TTC549 (cell line): ENCODE measurements at regions not wholly inside any gene's neighbourhood (a gene's known extent, or its start where the extent isn't known, plus 50 kb on each side); places are given as distances from the start of the nearest gene placed in this dataset.
"Not testable (repeated sequence)": the region's sequence is repeated elsewhere in the genome, so short reads cannot be mapped to it uniquely, and the experiment has no call there.

Experiments used
- FAIRE-seq: peaks from 2 replicates; lab custom pipeline; 2012; peaks lifted over from hg19 to GRCh38; lab: Jason Lieb, UNC

GRCh38 chr15:57881361-57881760 lies 174.8 kb downstream of the POLR2M start:
- no peak for FAIRE-seq

- no peak for FAIRE-seq
Observed at GRCh38 chr15:57881972-57882371, 175.5 kb downstream of the POLR2M start.

- no peak for FAIRE-seq
Observed at GRCh38 chr15:57883701-57884100, 177.2 kb downstream of the POLR2M start.

GRCh38 chr15:57884936-57885335 lies 178.4 kb downstream of the POLR2M start:
- FAIRE-seq = no peak

- FAIRE-seq = no peak
Observed at GRCh38 chr15:57885435-57885834, 178.9 kb downstream of the POLR2M start.

- FAIRE-seq = no peak
Observed at GRCh38 chr15:57887825-57888224, 177.7 kb downstream of the ALDH1A2 start.

- no peak for FAIRE-seq
Observed at GRCh38 chr15:57890351-57890750, 175.2 kb downstream of the ALDH1A2 start.

- no peak for FAIRE-seq
Observed at GRCh38 chr15:57890878-57891277, 174.6 kb downstream of the ALDH1A2 start.

- FAIRE-seq = no peak
Observed at GRCh38 chr15:57892181-57892580, 173.3 kb downstream of the ALDH1A2 start.

GRCh38 chr15:57893040-57893439 lies 172.5 kb downstream of the ALDH1A2 start:
- no peak for FAIRE-seq

GRCh38 chr15:57895291-57895690 lies 170.2 kb downstream of the ALDH1A2 start:
- FAIRE-seq = no peak

GRCh38 chr15:57896114-57896513 lies 169.4 kb downstream of the ALDH1A2 start:
- no peak for FAIRE-seq

- FAIRE-seq = not testable (repeated sequence)
Observed at GRCh38 chr15:57896899-57897298, 168.6 kb downstream of the ALDH1A2 start.

- FAIRE-seq = no peak
Observed at GRCh38 chr15:57897870-57898269, 167.6 kb downstream of the ALDH1A2 start.

- FAIRE-seq = no peak
Observed at GRCh38 chr15:57902155-57902554, 163.4 kb downstream of the ALDH1A2 start.
